Activated CD4-positive, alpha-beta T cell treated with anti-CD3 and anti-CD28 coated beads, Interleukin-2, Interleukin-4, amounts not matched to agents 100 ng/mL and 50 ng/mL, durations not matched to agents 16 hours and 8 hours (primary cell): ENCODE measurements at regions not wholly inside any gene's neighbourhood (a gene's known extent, or its start where the extent isn't known, plus 50 kb on each side); places are given as distances from the start of the nearest gene placed in this dataset.

ENCODE experiments used
- DNase-seq: peaks from one replicate; pipeline ENCODE4 v3.0.0-alpha.2; 2020; ENCODE audit warnings: low spot score

DNA sequence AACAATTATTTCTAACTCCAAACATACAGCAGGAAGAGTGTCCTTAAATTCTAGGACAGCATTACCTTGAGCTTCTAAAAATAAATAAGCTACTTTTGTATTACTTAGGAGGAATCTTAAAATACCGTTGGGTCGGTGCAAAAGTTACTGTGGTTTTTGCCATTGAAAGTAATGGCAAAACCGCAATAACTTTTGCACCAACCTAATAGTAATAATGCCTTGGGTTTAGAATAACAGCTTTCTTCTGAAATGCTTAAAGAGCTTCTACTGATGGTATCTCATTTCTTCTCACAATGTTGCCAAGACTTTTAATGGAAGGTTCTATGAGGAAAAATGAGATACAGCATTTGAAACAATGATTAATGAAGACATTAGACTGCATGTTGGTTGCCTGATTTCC is 179.9 kb downstream of the SEC16B start:
- no peak for DNase-seq

- no peak for DNase-seq
Measured at GRCh38 chr1:177786176-177786745, 183.6 kb downstream of the SEC16B start.

GRCh38 chr1:177784936-177785335 is 184.9 kb downstream of the SEC16B start:
- no peak for DNase-seq

GRCh38 chr1:177784409-177784808 is 185.4 kb downstream of the SEC16B start:
- no peak for DNase-seq

GRCh38 chr1:177783051-177783450 is 186.8 kb downstream of the SEC16B start:
- DNase-seq = no peak

DNA sequence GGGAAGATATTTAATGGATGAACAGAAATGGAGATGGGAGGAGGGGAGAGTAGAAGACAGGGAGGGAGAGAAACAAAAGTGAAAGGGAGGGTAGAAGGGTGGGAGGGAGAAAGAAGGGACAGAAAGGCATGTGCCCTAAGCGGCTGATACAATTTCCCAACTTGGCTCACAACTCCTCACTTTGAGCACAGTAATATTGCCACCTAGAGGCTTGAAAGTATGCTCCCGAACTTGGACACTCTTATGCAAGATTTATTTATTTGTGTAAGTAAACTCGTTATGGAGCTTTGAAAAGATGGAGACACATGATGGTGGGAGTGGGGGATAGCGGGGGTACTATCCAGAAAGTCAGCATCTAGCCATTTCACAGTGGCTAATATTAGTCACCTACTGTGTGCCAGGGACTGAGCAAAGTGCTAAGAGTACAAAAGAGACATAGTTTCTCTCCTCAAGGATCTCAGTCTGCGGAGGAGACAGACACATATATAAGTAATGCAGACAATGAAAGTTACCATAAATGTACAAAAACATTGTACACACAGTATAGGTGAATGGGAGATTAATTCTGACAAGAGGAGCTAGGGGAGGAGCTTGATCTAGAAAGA is 189.7 kb downstream of the SEC16B start:
- peak; percentile 5 for DNase-seq

- DNase-seq = no peak
Measured at GRCh38 chr1:177779166-177779965, 190.5 kb downstream of the SEC16B start.

- DNase-seq = no peak
Measured at GRCh38 chr1:177775924-177776323, 193.9 kb downstream of the SEC16B start.

GRCh38 chr1:177772386-177772960 is 197.4 kb downstream of the SEC16B start:
- no peak for DNase-seq

DNA sequence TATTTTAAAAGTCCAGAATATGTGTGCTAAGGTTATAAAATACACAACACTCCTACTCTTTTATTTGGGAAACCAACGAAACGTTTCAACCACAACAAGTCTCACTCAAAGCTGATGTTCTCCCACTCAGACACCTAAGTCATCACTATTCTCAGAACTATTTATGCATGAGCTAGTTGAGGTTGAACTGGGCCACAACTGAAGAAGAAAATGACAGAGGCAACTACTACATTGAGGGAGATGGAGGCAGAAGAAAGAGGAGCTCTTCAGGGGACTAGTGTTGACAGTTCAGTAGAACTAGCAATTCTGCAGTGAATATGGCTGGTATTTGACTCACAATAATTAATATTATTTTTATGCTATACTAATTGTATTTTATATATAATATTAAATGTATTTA is 198.2 kb downstream of the SEC16B start:
- no peak for DNase-seq

- DNase-seq = no peak
Measured at GRCh38 chr1:177770096-177770495, 199.8 kb downstream of the SEC16B start.

DNA sequence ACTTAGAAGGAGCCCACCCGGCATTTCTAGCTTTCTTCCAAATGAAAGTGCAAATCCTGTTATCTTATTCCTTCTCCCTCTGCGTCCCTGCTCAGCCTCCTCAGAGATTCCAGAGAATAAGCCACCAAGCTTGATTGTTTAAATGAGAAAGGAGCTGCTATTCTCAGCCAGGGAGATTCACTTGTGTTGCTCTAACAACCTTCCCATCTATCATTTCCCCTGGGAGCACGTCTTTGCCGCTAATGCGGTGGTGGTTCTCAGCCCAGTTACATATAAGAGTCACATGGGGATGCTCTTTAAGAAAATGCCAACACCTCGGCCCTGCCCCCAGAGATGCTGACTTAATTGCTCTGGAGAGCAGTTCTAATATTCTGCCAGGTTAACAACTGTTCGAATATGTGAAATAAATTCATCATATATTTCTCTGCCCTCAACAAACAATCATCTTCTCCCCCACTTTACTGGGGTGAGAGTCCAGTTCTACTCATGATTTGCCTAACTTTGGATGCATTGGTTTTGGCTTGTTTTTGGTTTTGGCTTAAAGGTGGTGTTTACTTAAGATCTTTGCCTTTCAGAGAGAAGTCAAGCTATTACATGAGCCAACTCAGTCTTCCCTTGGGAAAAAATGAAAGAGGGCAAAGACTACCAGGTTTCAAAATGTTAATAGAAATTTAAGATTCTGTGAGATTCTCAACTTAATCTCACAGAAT is 213.9 kb downstream of the SEC16B start:
- DNase-seq = no peak

- DNase-seq = no peak
Measured at GRCh38 chr1:177754603-177755002, 215.3 kb downstream of the SEC16B start.

- no peak for DNase-seq
Measured at GRCh38 chr1:177753655-177754054, 216.2 kb downstream of the SEC16B start.

DNA sequence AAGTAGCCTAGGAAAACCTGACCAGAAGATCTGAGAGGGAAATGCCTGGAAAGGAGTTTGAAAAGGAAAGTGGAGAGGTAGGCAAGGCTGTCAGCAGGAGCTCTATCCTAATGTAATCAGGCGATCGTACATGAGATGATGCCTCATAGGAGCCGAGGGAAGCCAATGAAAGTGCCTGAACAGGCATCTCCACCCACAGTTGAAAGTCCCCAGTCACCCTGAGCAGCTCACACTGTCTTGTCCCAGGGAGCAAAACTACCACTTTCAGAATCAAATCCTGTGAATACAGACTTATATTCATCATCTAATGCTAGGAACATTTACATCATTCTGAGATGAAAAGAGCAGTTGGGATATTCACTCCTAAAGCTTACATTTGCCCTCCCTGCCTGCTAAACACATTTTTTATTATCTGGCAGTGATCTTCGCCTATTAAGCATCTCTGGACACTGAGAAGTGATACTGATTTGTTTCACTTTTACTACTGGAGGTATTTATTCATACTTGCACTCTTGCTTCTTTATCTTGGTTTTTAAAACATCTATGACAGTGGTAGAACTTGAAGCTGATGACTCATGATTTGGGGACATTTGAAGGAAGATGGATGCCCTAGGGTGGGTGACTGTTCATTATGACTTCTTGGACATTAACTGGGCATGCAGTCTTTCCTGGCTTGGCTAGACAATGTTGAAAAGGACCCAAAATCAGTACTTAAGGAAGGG is 221.6 kb downstream of the SEC16B start:
- DNase-seq = no peak

- no peak for DNase-seq
Measured at GRCh38 chr1:177746155-177746554, 223.7 kb downstream of the SEC16B start.

- no peak for DNase-seq
Measured at GRCh38 chr1:177744906-177745305, 225.0 kb downstream of the SEC16B start.

DNA sequence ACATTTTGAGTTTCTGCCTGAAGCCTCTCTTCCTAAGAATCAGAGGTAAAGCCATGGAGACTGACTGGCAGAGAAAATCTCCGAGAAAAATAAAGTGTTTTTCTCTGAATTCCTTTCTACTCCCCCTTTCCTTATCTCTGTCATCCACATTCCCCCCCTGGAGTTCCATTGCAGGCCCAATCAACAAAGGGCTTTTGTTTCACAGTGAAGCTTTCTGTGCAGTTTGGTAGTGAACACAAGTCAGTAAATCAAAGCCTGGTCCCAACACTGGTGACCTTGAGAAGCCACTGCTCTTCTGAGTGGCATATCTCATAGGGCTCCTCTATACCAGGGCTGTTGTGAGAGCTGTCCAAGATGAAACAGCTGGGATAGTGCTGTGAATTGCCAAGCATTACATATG is 228.4 kb downstream of the SEC16B start:
- no peak for DNase-seq

GRCh38 chr1:177739780-177740179 is 230.1 kb downstream of the SEC16B start:
- no peak for DNase-seq

GRCh38 chr1:177737456-177737855 is 232.4 kb downstream of the SEC16B start:
- no peak for DNase-seq

DNA sequence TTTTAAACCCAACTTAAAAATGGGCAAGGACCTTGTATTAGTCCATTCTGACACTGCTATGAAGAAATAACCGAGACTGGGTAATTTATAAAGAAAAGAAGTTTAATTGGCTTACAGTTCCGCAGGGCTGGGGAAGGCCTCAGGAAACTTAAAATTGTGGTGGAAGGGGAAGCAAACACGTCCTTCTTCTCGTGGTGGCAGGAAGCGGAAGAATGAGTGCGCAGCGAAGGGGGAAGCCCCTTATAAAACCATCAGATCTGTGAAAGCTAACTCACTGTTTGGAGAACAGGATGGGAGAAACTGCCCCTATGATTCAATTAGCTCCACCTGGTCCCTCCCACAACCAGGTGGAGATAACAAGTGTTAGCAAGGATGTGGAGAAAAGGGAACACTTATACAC is 237.7 kb downstream of the SEC16B start:
- DNase-seq = no peak

DNA sequence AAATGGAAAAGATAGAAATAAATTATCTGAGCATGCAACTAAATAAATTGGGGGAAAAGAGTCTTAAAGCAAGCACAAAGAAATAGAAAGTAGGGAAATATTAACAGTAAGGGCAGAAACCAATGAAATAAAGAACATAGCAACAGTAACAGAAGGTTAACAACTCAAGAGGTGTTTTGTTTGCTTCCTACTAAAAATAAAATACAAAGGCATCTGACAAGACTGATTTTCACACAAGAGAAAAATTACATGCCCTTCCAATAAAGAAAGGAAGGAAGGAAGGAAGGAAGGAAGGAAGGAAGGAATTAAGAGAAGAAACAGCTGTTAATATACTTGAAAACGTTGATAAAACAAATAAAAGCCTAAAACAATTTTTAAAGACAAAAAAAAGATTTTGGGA is 240.2 kb downstream of the SEC16B start:
- DNase-seq = no peak
